ENCODE measurements at regions not wholly inside any gene's neighbourhood (a gene's known extent, or its start where the extent isn't known, plus 50 kb on each side); places are given as distances from the start of the nearest gene placed in this dataset.
"Not testable (repeated sequence)": the region's sequence is repeated elsewhere in the genome, so short reads cannot be mapped to it uniquely, and the experiment has no call there.

GRCh38 chr21:10270211-10270610, 251.2 kb upstream of the TPTE start:
- peak; percentile 31 for DNase-seq (ENCODE audit: low read depth)

GRCh38 chr21:10271666-10272207, 249.6 kb upstream of the TPTE start:
- not testable (repeated sequence) for H3K4me3 ChIP-seq (replicated peaks; ENCODE audit: low read depth, low read length); DNase-seq (ENCODE audit: low read depth)

More at GRCh38 chr21:10270211-10270610, 251.2 kb upstream of the TPTE start:
- H3K4me3 ChIP-seq (replicated peaks; ENCODE audit: low read depth, low read length): not testable (repeated sequence)

GRCh38 chr21:10272216-10272615, 249.2 kb upstream of the TPTE start:
- peak; percentile 7 for DNase-seq (ENCODE audit: low read depth)
- TF ChIP-seq, protein P1, sequence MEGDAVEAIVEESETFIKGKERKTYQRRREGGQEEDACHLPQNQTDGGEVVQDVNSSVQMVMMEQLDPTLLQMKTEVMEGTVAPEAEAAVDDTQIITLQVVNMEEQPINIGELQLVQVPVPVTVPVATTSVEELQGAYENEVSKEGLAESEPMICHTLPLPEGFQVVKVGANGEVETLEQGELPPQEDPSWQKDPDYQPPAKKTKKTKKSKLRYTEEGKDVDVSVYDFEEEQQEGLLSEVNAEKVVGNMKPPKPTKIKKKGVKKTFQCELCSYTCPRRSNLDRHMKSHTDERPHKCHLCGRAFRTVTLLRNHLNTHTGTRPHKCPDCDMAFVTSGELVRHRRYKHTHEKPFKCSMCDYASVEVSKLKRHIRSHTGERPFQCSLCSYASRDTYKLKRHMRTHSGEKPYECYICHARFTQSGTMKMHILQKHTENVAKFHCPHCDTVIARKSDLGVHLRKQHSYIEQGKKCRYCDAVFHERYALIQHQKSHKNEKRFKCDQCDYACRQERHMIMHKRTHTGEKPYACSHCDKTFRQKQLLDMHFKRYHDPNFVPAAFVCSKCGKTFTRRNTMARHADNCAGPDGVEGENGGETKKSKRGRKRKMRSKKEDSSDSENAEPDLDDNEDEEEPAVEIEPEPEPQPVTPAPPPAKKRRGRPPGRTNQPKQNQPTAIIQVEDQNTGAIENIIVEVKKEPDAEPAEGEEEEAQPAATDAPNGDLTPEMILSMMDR (IDR thresholded peaks at IDR 0.05; ENCODE audit: low read length, missing control alignments): no peak
- H3K4me3 ChIP-seq (replicated peaks; ENCODE audit: low read depth, low read length): no peak overlapping the region

DNA sequence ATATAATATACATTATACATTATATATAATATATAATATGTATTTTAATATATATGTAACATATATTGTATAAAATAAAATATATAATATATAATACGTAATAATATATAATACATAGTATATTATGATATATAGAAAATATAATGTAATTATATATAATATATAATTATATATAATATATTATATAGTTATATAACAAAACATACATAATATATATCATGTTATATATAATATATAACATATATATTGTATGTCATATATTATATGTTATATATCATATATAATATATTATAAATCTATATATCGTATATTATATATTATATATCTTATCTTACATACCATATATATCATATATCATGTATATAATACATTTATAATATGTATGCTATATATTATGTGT, 248.2 kb upstream of the TPTE start:
- no peak overlapping the region for H3K4me3 ChIP-seq (replicated peaks; ENCODE audit: low read depth, low read length)
- TF ChIP-seq, protein P1 (IDR thresholded peaks at IDR 0.05; ENCODE audit: low read length, missing control alignments): no peak
- DNase-seq (ENCODE audit: low read depth): peak; percentile 23

GRCh38 chr21:10273794-10274338, 247.5 kb upstream of the TPTE start:
- H3K4me3 ChIP-seq (replicated peaks; ENCODE audit: low read depth, low read length); DNase-seq (ENCODE audit: low read depth): not testable (repeated sequence)
